ENCODE measurements at regions not wholly inside any gene's neighbourhood (a gene's known extent, or its start where the extent isn't known, plus 50 kb on each side); places are given as distances from the start of the nearest gene placed in this dataset.

GRCh38 chr7:153027904-153028303, 268.4 kb downstream of the ACTR3B start:
- TF ChIP-seq CTCF (IDR thresholded peaks at IDR 0.05; ENCODE audit: low read depth, low read length, missing input control) (no peak), TAF1 (conservative IDR thresholded peaks at IDR 0.05) (no peak), FOXA1 (IDR thresholded peaks at IDR 0.05) (no peak), RXRA (IDR thresholded peaks at IDR 0.05) (no peak)
- TF ChIP-seq, protein P1, sequence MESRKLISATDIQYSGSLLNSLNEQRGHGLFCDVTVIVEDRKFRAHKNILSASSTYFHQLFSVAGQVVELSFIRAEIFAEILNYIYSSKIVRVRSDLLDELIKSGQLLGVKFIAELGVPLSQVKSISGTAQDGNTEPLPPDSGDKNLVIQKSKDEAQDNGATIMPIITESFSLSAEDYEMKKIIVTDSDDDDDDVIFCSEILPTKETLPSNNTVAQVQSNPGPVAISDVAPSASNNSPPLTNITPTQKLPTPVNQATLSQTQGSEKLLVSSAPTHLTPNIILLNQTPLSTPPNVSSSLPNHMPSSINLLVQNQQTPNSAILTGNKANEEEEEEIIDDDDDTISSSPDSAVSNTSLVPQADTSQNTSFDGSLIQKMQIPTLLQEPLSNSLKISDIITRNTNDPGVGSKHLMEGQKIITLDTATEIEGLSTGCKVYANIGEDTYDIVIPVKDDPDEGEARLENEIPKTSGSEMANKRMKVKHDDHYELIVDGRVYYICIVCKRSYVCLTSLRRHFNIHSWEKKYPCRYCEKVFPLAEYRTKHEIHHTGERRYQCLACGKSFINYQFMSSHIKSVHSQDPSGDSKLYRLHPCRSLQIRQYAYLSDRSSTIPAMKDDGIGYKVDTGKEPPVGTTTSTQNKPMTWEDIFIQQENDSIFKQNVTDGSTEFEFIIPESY (IDR thresholded peaks at IDR 0.05): no peak
- TF ChIP-seq, protein P2, sequence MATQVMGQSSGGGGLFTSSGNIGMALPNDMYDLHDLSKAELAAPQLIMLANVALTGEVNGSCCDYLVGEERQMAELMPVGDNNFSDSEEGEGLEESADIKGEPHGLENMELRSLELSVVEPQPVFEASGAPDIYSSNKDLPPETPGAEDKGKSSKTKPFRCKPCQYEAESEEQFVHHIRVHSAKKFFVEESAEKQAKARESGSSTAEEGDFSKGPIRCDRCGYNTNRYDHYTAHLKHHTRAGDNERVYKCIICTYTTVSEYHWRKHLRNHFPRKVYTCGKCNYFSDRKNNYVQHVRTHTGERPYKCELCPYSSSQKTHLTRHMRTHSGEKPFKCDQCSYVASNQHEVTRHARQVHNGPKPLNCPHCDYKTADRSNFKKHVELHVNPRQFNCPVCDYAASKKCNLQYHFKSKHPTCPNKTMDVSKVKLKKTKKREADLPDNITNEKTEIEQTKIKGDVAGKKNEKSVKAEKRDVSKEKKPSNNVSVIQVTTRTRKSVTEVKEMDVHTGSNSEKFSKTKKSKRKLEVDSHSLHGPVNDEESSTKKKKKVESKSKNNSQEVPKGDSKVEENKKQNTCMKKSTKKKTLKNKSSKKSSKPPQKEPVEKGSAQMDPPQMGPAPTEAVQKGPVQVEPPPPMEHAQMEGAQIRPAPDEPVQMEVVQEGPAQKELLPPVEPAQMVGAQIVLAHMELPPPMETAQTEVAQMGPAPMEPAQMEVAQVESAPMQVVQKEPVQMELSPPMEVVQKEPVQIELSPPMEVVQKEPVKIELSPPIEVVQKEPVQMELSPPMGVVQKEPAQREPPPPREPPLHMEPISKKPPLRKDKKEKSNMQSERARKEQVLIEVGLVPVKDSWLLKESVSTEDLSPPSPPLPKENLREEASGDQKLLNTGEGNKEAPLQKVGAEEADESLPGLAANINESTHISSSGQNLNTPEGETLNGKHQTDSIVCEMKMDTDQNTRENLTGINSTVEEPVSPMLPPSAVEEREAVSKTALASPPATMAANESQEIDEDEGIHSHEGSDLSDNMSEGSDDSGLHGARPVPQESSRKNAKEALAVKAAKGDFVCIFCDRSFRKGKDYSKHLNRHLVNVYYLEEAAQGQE (IDR thresholded peaks at IDR 0.05): no peak

Data from liver (tissue), 3 donors.